A673 (cell line): ENCODE measurements at regions not wholly inside any gene's neighbourhood (a gene's known extent, or its start where the extent isn't known, plus 50 kb on each side); places are given as distances from the start of the nearest gene placed in this dataset.

Experiments
- CTCF ChIP-seq: fragments of 300-800, 200-600 bp; sonication (generic); conservative IDR thresholded peaks from 2 replicates; pipeline ENCODE4 v1.5.1; 2017; ENCODE audit warnings: low read depth, mild to moderate bottlenecking, antibody characterized with exemption, low read length, moderate library complexity, mixed read lengths
- EZH2 ChIP-seq: fragments of 200-600 bp; sonication (generic); IDR thresholded peaks from 2 replicates; pipeline ENCODE4 v1.6.1; 2017; ENCODE audit warnings: borderline replicate concordance, low read depth, mild to moderate bottlenecking, mixed read lengths, antibody characterized with exemption, low read length; ENCODE audit not compliant: poor library complexity, severe bottlenecking

DNA sequence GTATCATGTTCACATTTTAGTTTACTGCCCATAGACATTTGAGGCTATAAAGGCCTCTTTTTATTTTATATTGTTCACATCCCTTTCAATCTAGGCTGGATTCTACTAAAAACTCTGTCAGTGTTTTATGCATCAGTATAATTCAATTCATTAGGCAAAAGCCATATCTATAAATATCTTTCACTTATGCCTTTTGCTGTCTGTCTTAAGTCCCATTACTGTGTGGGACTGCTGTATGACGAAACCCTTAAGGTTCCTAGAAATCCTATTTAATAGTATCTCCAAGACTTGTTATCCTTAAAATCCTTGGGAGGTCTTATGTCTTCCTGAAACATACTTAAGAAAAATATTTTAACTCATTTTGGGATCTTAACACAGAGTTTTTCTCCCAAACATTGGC lies 139.2 kb downstream of the HGF start:
- no peak for TF ChIP-seq CTCF
- TF ChIP-seq EZH2, result no peak
